ENCODE measurements at regions not wholly inside any gene's neighbourhood (a gene's known extent, or its start where the extent isn't known, plus 50 kb on each side); places are given as distances from the start of the nearest gene placed in this dataset.
A peak's percentile ranks its signal among the peaks of the same experiment; 100 is the strongest.

GRCh38 chr12:91377436-91377835, 194.8 kb upstream of the DCN start:
- no peak for FAIRE-seq

- FAIRE-seq: no peak
Observed at GRCh38 chr12:91373086-91373485, 190.5 kb upstream of the DCN start.

- no peak for FAIRE-seq
Observed at GRCh38 chr12:91370086-91370868, 187.7 kb upstream of the DCN start.

GRCh38 chr12:91368613-91369012, 186.0 kb upstream of the DCN start:
- FAIRE-seq: no peak

GRCh38 chr12:91367234-91367849, 184.7 kb upstream of the DCN start:
- peak; percentile 98 for FAIRE-seq

- FAIRE-seq: peak; percentile 91
Observed at GRCh38 chr12:91364471-91365184, 182.0 kb upstream of the DCN start.

GRCh38 chr12:91361864-91362263, 179.2 kb upstream of the DCN start:
- peak; percentile 97 for FAIRE-seq

- FAIRE-seq: peak; percentile 98
Observed at GRCh38 chr12:91357381-91357780, 174.8 kb upstream of the DCN start.

GRCh38 chr12:91356405-91356804, 173.8 kb upstream of the DCN start:
- FAIRE-seq: no peak

- FAIRE-seq: no peak
Observed at GRCh38 chr12:91355150-91356006, 172.8 kb upstream of the DCN start.

GRCh38 chr12:91353266-91353665, 170.6 kb upstream of the DCN start:
- FAIRE-seq: peak; percentile 99

GRCh38 chr12:91349476-91349875, 166.9 kb upstream of the DCN start:
- no peak for FAIRE-seq

- FAIRE-seq: peak; percentile 99
Observed at GRCh38 chr12:91347481-91348214, 165.0 kb upstream of the DCN start.

GRCh38 chr12:91346827-91347226, 164.2 kb upstream of the DCN start:
- FAIRE-seq: no peak

- FAIRE-seq: no peak
Observed at GRCh38 chr12:91344408-91344807, 161.8 kb upstream of the DCN start.

- no peak for FAIRE-seq
Observed at GRCh38 chr12:91343010-91343409, 160.4 kb upstream of the DCN start.

GRCh38 chr12:91339106-91339505, 156.5 kb upstream of the DCN start:
- no peak for FAIRE-seq

GRCh38 chr12:91335699-91336098, 153.1 kb upstream of the DCN start:
- no peak for FAIRE-seq

GRCh38 chr12:91333966-91334365, 151.3 kb upstream of the DCN start:
- FAIRE-seq: no peak

- FAIRE-seq: no peak
Observed at GRCh38 chr12:91332302-91332701, 149.7 kb upstream of the DCN start.

- no peak for FAIRE-seq
Observed at GRCh38 chr12:91331371-91331770, 148.8 kb upstream of the DCN start.

- FAIRE-seq: no peak
Observed at GRCh38 chr12:91328451-91328850, 145.8 kb upstream of the DCN start.
